ENCODE measurements at regions not wholly inside any gene's neighbourhood (a gene's known extent, or its start where the extent isn't known, plus 50 kb on each side); places are given as distances from the start of the nearest gene placed in this dataset.

DNA sequence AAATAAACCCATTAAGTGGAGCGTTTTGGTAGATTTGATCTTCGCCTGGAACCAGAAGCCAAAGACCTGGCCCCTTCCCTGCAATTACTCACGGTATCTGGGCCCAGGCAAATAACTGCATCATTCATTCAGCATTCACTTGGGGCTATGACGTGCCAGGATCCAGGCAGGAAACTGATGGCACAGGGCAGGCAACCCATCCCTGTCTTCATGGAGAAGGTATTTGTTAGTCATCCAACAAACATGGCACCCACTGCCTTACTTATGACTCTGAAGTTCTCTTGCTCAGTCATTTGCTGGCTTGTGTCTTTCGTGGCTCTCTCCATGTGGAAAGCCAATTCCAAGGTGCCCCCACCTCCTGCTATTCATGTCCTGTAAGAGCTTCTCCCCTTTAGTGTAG is 232.4 kb downstream of the BMP7 start:
- no peak overlapping the region for H3K4me3 ChIP-seq
- intact Hi-C loops (cut with micrococcal nuclease): no loop called here
- H3K27me3 ChIP-seq (ENCODE audit: low read depth): peaks cover 91% of the 10 kb centered on the region
- no peaks in the 10 kb centered on the region for H3K4me1 ChIP-seq
- H3K36me3 ChIP-seq: no peaks in the 10 kb centered on the region
- no peak for DNase-seq
- TF ChIP-seq, protein P1, sequence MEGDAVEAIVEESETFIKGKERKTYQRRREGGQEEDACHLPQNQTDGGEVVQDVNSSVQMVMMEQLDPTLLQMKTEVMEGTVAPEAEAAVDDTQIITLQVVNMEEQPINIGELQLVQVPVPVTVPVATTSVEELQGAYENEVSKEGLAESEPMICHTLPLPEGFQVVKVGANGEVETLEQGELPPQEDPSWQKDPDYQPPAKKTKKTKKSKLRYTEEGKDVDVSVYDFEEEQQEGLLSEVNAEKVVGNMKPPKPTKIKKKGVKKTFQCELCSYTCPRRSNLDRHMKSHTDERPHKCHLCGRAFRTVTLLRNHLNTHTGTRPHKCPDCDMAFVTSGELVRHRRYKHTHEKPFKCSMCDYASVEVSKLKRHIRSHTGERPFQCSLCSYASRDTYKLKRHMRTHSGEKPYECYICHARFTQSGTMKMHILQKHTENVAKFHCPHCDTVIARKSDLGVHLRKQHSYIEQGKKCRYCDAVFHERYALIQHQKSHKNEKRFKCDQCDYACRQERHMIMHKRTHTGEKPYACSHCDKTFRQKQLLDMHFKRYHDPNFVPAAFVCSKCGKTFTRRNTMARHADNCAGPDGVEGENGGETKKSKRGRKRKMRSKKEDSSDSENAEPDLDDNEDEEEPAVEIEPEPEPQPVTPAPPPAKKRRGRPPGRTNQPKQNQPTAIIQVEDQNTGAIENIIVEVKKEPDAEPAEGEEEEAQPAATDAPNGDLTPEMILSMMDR (IDR thresholded peaks at IDR 0.05; ENCODE audit: borderline replicate concordance): no peak
- H3K9me3 ChIP-seq (replicated peaks): peaks cover 9% of the 10 kb centered on the region
- H3K27ac ChIP-seq (replicated peaks): no peak overlapping the region

DNA sequence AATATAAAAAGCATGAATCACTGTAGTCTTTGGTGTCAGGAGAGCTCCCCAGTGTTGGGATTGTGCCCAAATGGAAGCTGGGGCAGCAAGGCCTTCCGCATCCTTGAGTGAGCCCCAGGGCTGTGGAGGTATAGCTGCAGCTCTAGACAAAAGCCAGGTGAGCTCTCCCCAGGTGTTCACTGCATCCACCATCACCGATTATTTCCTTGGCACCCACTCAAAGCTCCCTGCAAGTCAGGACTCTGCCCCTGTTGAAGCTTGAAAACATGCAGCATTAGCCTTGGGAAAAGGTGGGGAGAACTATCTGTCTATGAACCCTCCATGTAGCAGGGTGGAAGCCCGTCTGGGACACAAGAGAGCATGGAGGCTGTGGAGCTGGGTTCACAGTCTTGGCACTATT is 228.8 kb downstream of the BMP7 start:
- intact Hi-C loops (cut with micrococcal nuclease): no loop called here
- no peaks in the 10 kb centered on the region for H3K36me3 ChIP-seq
- peaks cover 9% of the 10 kb centered on the region for H3K9me3 ChIP-seq (replicated peaks)
- H3K4me1 ChIP-seq: no peaks in the 10 kb centered on the region
- no peak for DNase-seq
- H3K4me3 ChIP-seq: no peak overlapping the region
- H3K27ac ChIP-seq (replicated peaks): no peak overlapping the region
- TF ChIP-seq, protein P1 (IDR thresholded peaks at IDR 0.05; ENCODE audit: borderline replicate concordance): no peak
- peaks cover 68% of the 10 kb centered on the region for H3K27me3 ChIP-seq (ENCODE audit: low read depth)

DNA sequence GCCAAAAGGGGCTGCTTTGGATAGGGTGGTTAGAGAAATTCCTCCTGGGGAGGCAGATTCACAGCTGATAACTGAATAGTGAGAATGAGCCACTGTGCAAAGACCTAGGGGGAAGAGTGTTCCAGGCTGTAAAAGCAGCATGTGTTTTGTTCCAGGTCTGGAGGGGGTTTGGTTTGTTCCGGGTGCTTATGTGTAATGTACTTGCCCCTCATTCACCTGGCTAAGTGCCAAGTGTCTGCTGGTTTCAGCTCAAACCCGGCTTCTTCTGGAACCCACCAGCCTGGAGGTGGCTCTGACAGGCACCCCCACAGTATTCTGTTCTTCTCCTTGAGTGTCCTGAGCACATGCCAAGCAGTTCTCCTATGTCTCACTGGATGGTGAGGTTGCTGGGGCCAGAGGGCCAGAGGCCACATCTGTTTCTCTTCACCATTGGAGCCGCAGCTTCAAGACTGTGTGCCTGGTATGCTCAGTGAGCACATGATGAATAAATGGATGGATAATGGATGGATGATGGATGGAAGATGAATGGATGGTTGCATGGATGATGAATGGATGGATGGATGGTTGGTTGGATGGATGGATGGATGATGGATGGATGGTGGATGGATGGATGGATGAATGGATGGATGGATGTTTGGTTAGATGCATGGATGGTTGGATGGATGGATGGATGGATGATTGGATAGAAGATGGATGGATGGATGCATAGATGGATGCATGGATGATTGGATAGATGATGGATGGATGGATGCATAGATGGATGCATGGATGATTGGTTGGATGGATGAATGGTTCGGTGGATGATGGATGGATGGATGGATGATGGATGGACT is 227.6 kb downstream of the BMP7 start:
- intact Hi-C loops (cut with micrococcal nuclease): no loop called here
- no peak for DNase-seq
- Histone ChIP-seq H3K4me1 (no peaks in the 10 kb centered on the region), H3K9me3 (replicated peaks) (peaks cover 9% of the 10 kb centered on the region), H3K27ac (replicated peaks) (no peak overlapping the region), H3K4me3 (no peak overlapping the region), H3K36me3 (no peaks in the 10 kb centered on the region), H3K27me3 (ENCODE audit: low read depth) (peaks cover 66% of the 10 kb centered on the region)
- TF ChIP-seq, protein P1 (IDR thresholded peaks at IDR 0.05; ENCODE audit: borderline replicate concordance): no peak

DNA sequence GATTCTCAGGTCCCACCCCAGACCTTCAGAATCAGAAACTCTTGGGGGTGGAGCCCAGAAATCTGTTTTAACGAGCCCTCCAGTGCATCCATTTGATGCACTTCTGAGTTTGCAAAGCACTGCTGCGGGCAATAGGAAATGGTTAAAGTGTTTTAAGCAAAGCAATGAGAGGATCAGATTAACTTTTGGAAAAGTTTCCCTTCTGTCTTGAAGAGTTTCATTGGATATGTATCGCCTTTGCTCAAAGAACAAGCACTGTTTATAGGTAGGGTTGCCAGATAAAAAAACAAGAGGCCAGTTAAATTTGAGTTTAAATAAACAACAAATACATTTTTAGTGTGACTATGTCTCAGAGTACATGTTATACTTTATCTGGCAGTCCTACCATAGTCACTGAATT is 226.0 kb downstream of the BMP7 start:
- H3K4me1 ChIP-seq: no peaks in the 10 kb centered on the region
- intact Hi-C loops (cut with micrococcal nuclease): no loop called here
- H3K36me3 ChIP-seq: no peaks in the 10 kb centered on the region
- no peak overlapping the region for H3K27ac ChIP-seq (replicated peaks)
- H3K9me3 ChIP-seq (replicated peaks): no peaks in the 10 kb centered on the region
- TF ChIP-seq, protein P1 (IDR thresholded peaks at IDR 0.05; ENCODE audit: borderline replicate concordance): no peak
- H3K4me3 ChIP-seq: no peak overlapping the region
- DNase-seq: no peak
- H3K27me3 ChIP-seq (ENCODE audit: low read depth): peaks cover 59% of the 10 kb centered on the region

DNA sequence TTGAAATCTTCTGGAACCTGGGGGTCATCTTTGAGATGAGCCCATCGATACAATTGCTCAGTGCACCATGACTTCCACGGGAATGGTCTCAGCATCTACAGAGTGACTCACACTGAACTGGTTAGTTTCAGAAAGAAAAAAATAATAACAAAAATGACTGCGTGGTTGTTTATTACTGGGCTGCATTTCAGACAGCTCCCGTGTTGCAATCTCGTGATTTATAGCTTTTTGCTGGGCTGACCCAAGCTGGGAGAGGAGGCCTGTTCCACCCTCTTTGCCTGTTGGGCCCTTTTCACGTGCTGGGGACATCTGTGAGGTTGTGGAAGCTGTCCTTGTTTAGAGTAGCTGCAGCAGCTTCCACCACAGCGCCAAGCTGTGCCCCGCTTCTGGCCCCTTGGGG is 225.5 kb downstream of the BMP7 start:
- TF ChIP-seq, protein P1 (IDR thresholded peaks at IDR 0.05; ENCODE audit: borderline replicate concordance): no peak
- intact Hi-C loops (cut with micrococcal nuclease): no loop called here
- H3K27ac ChIP-seq (replicated peaks): no peak overlapping the region

More for the DNA sequence above, 225.5 kb downstream of the BMP7 start:
- Histone ChIP-seq H3K9me3 (replicated peaks) (no peaks in the 10 kb centered on the region), H3K36me3 (no peaks in the 10 kb centered on the region), H3K4me3 (no peak overlapping the region), H3K27me3 (ENCODE audit: low read depth) (peaks cover 58% of the 10 kb centered on the region), H3K4me1 (no peaks in the 10 kb centered on the region)
- no peak for DNase-seq
